Spinal cord (tissue), 9 donors: ENCODE measurements at regions not wholly inside any gene's neighbourhood (a gene's known extent, or its start where the extent isn't known, plus 50 kb on each side); places are given as distances from the start of the nearest gene placed in this dataset.
"Not testable (repeated sequence)": the region's sequence is repeated elsewhere in the genome, so short reads cannot be mapped to it uniquely, and the experiment has no call there.

Experiments used
- DNase-seq, 6 donors: peaks; one replicate each; pipeline versions ENCODE4 v3.0.0 to v3.0.0-alpha.2; 2013 to 2015; ENCODE audit warnings: low spot score in 6 of 6, low read depth in 4 of 6
- H3K27ac ChIP-seq: one replicate; pipeline ENCODE4 v1.5.1; 2013; ENCODE audit warnings: low read depth, low read length, control low read depth
- H3K27me3 ChIP-seq: one replicate; pipeline ENCODE4 v1.6.1; 2013; ENCODE audit warnings: low read length; ENCODE audit not compliant: control insufficient read depth, insufficient read depth
- H3K36me3 ChIP-seq: one replicate; pipeline ENCODE4 v1.6.1; 2013; ENCODE audit warnings: low read length; ENCODE audit not compliant: control insufficient read depth, insufficient read depth
- H3K4me1 ChIP-seq: one replicate; pipeline ENCODE4 v1.6.1; 2013; ENCODE audit warnings: low read length; ENCODE audit not compliant: control insufficient read depth, insufficient read depth
- H3K4me3 ChIP-seq: one replicate; pipeline ENCODE4 v1.5.1; 2013; ENCODE audit warnings: low read depth, low read length, control low read depth
- H3K9me3 ChIP-seq: one replicate; pipeline ENCODE4 v1.6.1; 2013; ENCODE audit warnings: low read length; ENCODE audit not compliant: control insufficient read depth, insufficient read depth
- WGBS: methylation state at CpG from one replicate; pipeline ENCODE4 v1.1.5; 2013; ENCODE audit warnings: missing lambda C conversion rate; ENCODE audit not compliant: insufficient coverage; 5-methylcytosine and 5-hydroxymethylcytosine counted together
- donor health status: healthy.

- peaks cover 2% of the 10 kb centered on the region for H3K27me3 ChIP-seq
Measured at GRCh38 chrX:112279940-112280339, 197.4 kb upstream of the TRPC5 start.

DNA sequence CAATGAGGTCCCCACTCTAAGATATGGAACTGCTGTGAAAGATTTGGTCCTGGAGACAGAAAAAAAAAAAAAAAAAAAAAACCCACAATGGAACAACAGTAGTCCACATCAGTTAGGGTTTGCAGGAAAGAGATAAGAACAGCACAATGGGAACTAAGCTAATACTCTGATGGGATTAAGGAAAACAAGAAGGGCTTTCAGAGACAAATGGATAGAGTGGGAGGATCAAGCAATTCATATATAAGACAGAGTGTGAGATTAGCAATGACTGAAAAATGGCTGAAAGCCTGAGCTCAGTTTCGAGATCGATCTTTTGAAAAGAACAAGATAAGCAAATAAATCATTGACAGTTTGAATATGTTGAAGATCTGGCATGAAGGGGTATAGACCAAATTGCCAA lies 188.4 kb upstream of the TRPC5 start:
- no peak overlapping the region for H3K27ac ChIP-seq
- no peaks in the 10 kb centered on the region for H3K36me3 ChIP-seq
- no CpG with 5 or more reads among the region's 2 CpGs for whole genome bisulfite sequencing
- H3K4me3 ChIP-seq: no peak overlapping the region
- H3K9me3 ChIP-seq: no peaks in the 10 kb centered on the region
- no peak for DNase-seq
- no peaks in the 10 kb centered on the region for H3K4me1 ChIP-seq
- no peaks in the 10 kb centered on the region for H3K27me3 ChIP-seq

More at GRCh38 chrX:112279940-112280339, 197.4 kb upstream of the TRPC5 start:
- WGBS: no CpG with 5 or more reads among the region's 1 CpG
- Histone ChIP-seq H3K9me3 (no peaks in the 10 kb centered on the region), H3K4me1 (no peaks in the 10 kb centered on the region), H3K27ac (no peak overlapping the region), H3K4me3 (no peak overlapping the region), H3K36me3 (no peaks in the 10 kb centered on the region)
- no peak for DNase-seq

DNA sequence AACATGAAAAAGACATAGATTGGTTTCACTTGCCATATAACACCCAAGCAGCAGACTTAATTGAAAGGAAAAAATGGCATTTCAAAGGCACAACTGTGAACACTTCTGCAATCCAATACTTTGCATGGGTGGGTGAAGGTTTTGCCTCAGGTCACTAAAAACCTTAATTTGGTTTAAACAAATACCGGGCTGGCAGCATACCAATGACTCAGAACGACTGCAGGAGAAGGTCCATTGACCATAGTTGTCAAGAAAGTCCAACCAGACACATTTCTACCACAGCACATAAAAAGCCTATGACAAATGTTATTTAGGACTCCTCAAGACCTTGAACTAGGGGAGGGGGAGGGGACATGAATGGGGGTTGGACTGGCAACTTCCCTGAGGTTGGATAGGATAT lies 183.6 kb upstream of the TRPC5 start:
- no peaks in the 10 kb centered on the region for H3K9me3 ChIP-seq
- H3K36me3 ChIP-seq: no peaks in the 10 kb centered on the region
- H3K4me3 ChIP-seq: no peak overlapping the region
- WGBS: no CpG with 5 or more reads among the region's 2 CpGs
- H3K27me3 ChIP-seq: no peaks in the 10 kb centered on the region
- no peak for DNase-seq
- H3K4me1 ChIP-seq: no peaks in the 10 kb centered on the region
- no peak overlapping the region for H3K27ac ChIP-seq

DNA sequence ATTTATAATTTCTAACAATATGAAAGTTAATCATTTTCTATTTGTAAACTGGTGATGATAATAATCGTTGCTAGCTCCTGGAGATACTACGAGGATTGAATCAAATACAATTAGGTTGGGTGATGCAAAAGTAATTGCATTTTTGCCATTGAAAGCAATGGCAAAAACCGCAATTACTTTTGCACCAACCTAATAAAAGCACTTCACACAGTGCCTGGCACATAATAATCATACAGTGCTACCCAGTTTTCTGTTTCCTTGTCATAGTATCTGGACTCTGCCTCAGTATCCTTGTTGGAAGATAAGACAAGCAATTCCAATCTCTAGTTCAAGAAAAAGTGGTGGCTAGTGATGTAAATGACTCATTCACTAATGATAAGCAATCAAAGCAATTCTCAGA lies 176.8 kb upstream of the TRPC5 start:
- Histone ChIP-seq H3K27ac (no peak overlapping the region), H3K9me3 (no peaks in the 10 kb centered on the region), H3K36me3 (no peaks in the 10 kb centered on the region), H3K4me3 (no peak overlapping the region), H3K27me3 (no peaks in the 10 kb centered on the region), H3K4me1 (no peaks in the 10 kb centered on the region)
- no peak for DNase-seq
- 50% methylated on average over 1 of the region's 3 CpGs for whole genome bisulfite sequencing

DNA sequence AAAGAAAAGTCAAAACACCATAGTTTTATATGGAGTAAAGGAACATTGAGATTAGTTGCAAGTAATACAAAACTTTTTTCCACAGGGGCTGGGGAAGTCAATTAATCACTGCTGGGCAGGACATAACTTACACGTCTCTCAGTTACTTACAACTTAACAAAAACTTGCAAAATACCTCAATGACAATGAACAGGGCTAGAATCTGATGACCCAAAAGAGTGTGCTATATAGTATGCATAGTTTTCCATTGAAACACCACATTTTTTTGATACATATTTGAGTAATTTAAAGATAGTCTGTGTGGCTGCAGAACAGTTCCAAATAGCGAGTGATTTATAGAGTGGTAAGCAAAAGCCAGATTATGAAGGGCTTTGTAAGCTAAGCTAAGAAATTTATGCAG lies 172.3 kb upstream of the TRPC5 start:
- peaks cover 4% of the 10 kb centered on the region for H3K27me3 ChIP-seq
- H3K4me3 ChIP-seq: no peak overlapping the region
- WGBS: 100% methylated on average over 1 of the region's 2 CpGs
- no peaks in the 10 kb centered on the region for H3K4me1 ChIP-seq
- H3K36me3 ChIP-seq: no peaks in the 10 kb centered on the region
- DNase-seq: no peak
- H3K27ac ChIP-seq: no peak overlapping the region
- H3K9me3 ChIP-seq: no peaks in the 10 kb centered on the region

DNA sequence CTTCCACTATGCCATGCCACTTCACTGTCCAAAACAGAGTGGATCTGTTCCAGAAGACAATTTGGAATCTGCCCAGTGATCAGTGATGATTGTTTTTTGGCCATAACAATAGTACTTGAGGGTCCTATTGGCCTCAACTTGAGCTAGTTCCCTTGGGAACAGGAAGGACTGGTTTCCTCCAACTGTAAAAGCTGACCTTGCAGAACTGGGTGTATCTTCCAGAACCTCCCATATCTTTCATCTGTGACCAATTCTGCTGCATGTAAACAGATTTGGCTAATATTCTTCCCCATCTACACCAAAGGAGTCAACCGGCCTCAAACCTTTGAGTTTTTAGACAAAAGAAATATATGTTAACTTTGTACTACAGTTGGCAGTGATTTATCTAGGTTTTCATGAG lies 165.1 kb upstream of the TRPC5 start:
- Histone ChIP-seq H3K4me3 (no peak overlapping the region), H3K36me3 (no peaks in the 10 kb centered on the region), H3K27ac (no peak overlapping the region), H3K9me3 (no peaks in the 10 kb centered on the region), H3K4me1 (no peaks in the 10 kb centered on the region), H3K27me3 (peaks cover 2% of the 10 kb centered on the region)
- no CpG with 5 or more reads among the region's 1 CpG for WGBS
- peak in 1 of 6 donors; percentile 5 for DNase-seq

GRCh38 chrX:112235547-112235946 lies 153.0 kb upstream of the TRPC5 start:
- Histone ChIP-seq H3K27me3 (peaks cover 3% of the 10 kb centered on the region), H3K9me3 (no peaks in the 10 kb centered on the region)

GRCh38 chrX:112233164-112233563 lies 150.6 kb upstream of the TRPC5 start:
- no peaks in the 10 kb centered on the region for H3K9me3 ChIP-seq
- no peak overlapping the region for H3K27ac ChIP-seq
- no peak overlapping the region for H3K4me3 ChIP-seq
- no peaks in the 10 kb centered on the region for H3K36me3 ChIP-seq
- no peaks in the 10 kb centered on the region for H3K4me1 ChIP-seq
- no peak for DNase-seq
- no CpG with 5 or more reads among the region's 3 CpGs for WGBS
- peaks cover 3% of the 10 kb centered on the region for H3K27me3 ChIP-seq

More at GRCh38 chrX:112235547-112235946, 153.0 kb upstream of the TRPC5 start:
- peak in 1 of 6 donors; percentile 27 for DNase-seq
- Histone ChIP-seq H3K36me3 (no peaks in the 10 kb centered on the region), H3K4me3 (no peak overlapping the region), H3K4me1 (no peaks in the 10 kb centered on the region), H3K27ac (no peak overlapping the region)

DNA sequence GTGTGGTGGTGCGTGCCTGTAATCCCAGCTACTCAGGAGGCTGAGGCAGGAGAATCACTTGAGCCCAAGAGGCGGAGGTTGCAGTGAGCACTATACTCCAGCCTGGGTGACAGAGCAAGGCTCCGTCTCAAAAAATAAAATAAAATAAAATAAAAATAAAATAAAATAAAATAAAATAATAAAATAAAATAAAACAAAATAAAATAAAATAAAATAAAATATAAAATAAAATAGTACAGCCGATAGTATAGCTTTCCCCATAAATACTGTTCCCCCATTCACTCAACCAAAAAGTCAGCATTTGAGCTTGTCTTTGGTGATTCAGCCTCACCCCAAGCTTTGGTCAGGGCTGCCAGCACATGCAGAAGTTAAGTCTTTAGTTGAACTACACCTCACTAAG lies 144.2 kb upstream of the TRPC5 start:
- H3K4me1 ChIP-seq, H3K4me3 ChIP-seq, H3K36me3 ChIP-seq, H3K27ac ChIP-seq, H3K9me3 ChIP-seq, H3K27me3 ChIP-seq, DNase-seq: not testable (repeated sequence)
- WGBS: 88% methylated on average over 2 of the region's 4 CpGs

DNA sequence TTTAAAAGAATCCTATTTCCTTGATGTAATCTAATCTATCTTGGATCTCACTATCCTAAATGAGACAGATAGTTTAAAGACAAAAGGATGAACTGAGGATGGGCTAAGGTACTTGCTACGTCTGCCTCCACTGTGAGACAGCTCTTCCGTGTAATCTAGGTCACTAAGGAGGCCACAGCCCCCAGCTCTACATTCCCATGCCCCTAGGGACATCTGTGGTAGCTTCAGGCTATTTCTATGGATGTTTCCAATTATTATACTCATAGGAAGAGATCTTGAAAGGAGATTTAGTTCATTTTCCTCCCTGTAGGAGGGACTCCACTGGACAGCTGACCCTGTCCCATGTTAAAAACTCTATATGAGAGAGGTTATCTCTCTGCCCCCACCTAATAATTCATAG lies 140.8 kb upstream of the TRPC5 start:
- Histone ChIP-seq H3K36me3 (no peaks in the 10 kb centered on the region), H3K9me3 (no peaks in the 10 kb centered on the region), H3K27ac (no peak overlapping the region), H3K4me3 (no peak overlapping the region), H3K27me3 (peaks cover 3% of the 10 kb centered on the region), H3K4me1 (no peaks in the 10 kb centered on the region)
- no CpG with 5 or more reads among the region's 2 CpGs for WGBS
- DNase-seq: no peak
